Esophagus squamous epithelium (tissue), 4 donors: ENCODE measurements at regions not wholly inside any gene's neighbourhood (a gene's known extent, or its start where the extent isn't known, plus 50 kb on each side); places are given as distances from the start of the nearest gene placed in this dataset.

Experiments
- POLR2A ChIP-seq, 4 donors: fragments of 450-650 bp; IDR thresholded peaks; one replicate each; pipeline ENCODE4 v1.6.1; 2017; ENCODE audit warnings: antibody characterized with exemption in 4 of 4, mild to moderate bottlenecking in 4 of 4, moderate library complexity in 3 of 4
- TF ChIP-seq, protein P1 (sequence below), 6 experiments: fragments of 450-650 bp in 4 of 6; fragments of 200-600 bp in 2 of 6; sonication (generic) in 2 of 6; IDR thresholded peaks; one replicate each; pipeline ENCODE4 v1.5.1; 2016 to 2019; ENCODE audit warnings: antibody characterized with exemption in 6 of 6, mild to moderate bottlenecking in 4 of 6, moderate library complexity in 4 of 6

DNA sequence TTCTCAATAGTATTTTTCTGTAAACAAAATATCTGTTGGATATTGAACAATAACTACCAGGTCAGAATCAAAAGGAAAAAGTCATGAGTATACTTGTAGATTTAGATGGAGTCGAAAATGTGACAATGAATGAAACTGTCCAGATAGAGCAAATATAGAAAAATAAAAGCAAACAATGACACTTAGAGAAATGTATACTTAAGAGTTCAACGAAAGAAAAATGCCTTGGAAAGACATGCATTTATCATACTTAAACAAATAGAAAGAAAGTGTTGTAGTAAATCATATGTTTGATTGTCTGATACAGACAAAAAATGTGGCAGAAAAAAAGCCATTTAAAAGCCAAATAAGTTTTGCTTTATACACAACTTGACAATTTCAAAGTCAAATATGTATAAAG lies 571.2 kb upstream of the MGAT4C start:
- TF ChIP-seq, protein P1, sequence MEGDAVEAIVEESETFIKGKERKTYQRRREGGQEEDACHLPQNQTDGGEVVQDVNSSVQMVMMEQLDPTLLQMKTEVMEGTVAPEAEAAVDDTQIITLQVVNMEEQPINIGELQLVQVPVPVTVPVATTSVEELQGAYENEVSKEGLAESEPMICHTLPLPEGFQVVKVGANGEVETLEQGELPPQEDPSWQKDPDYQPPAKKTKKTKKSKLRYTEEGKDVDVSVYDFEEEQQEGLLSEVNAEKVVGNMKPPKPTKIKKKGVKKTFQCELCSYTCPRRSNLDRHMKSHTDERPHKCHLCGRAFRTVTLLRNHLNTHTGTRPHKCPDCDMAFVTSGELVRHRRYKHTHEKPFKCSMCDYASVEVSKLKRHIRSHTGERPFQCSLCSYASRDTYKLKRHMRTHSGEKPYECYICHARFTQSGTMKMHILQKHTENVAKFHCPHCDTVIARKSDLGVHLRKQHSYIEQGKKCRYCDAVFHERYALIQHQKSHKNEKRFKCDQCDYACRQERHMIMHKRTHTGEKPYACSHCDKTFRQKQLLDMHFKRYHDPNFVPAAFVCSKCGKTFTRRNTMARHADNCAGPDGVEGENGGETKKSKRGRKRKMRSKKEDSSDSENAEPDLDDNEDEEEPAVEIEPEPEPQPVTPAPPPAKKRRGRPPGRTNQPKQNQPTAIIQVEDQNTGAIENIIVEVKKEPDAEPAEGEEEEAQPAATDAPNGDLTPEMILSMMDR (IDR thresholded peaks at IDR 0.05): no peak
- TF ChIP-seq POLR2A (IDR thresholded peaks at IDR 0.05): no peak
